CD4-positive, alpha-beta T cell treated with Interleukin-1 beta for 1 hour (primary cell): ENCODE measurements at regions not wholly inside any gene's neighbourhood (a gene's known extent, or its start where the extent isn't known, plus 50 kb on each side); places are given as distances from the start of the nearest gene placed in this dataset.
"Not testable (repeated sequence)": the region's sequence is repeated elsewhere in the genome, so short reads cannot be mapped to it uniquely, and the experiment has no call there.

ENCODE experiments used
- DNase-seq, 2 donors: peaks; one replicate each; pipeline ENCODE4 v3.0.0-alpha.2; 2020 to 2022

GRCh38 chr2:193506035-193506434 lies 1311.3 kb upstream of the TMEFF2 start:
- DNase-seq: no peak

DNA sequence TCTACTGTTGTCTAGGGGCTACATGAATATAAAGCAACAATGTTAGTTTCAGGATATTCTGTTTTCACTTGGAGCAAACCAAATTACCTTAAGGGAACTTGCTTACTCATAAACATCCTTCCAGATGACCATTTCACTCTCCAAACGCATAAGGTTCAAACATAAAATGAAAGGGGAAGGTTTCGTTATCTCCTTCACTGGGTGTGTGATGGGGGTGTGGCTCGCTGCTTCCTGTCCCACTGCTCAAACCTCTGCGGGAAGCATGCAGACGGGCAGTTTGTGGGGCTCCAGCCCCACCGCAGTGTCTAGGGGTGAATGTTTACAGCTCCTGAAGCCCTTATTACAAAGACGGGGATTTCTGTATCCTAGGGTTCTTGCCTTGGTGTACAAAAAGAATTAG lies 1310.9 kb upstream of the TMEFF2 start:
- no peak for DNase-seq

GRCh38 chr2:193502363-193503035 lies 1307.8 kb upstream of the TMEFF2 start:
- DNase-seq: no peak

DNA sequence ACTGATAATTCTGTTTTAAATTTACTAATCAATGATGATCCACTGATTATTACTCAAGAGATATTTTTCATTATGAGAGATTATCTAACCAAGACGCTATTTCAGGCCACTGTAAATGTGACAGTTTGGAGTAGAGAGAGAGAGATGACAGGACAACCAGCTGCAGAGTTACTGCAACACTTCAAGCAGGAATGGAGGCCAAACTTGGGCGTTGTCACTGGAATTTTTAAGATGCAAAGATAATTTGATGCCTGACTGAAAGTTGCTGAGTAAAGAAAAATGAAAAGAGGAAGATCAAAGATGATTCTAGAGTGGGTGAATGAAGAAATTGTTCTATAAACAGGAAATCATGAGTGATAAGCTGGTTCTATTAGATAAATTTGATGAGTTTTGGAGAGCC lies 1302.1 kb upstream of the TMEFF2 start:
- DNase-seq: no peak

GRCh38 chr2:193482557-193482956 lies 1287.8 kb upstream of the TMEFF2 start:
- DNase-seq: no peak

- no peak for DNase-seq
These were observed 1285.5 kb upstream of the TMEFF2 start for GRCh38 chr2:193480187-193480586.

DNA sequence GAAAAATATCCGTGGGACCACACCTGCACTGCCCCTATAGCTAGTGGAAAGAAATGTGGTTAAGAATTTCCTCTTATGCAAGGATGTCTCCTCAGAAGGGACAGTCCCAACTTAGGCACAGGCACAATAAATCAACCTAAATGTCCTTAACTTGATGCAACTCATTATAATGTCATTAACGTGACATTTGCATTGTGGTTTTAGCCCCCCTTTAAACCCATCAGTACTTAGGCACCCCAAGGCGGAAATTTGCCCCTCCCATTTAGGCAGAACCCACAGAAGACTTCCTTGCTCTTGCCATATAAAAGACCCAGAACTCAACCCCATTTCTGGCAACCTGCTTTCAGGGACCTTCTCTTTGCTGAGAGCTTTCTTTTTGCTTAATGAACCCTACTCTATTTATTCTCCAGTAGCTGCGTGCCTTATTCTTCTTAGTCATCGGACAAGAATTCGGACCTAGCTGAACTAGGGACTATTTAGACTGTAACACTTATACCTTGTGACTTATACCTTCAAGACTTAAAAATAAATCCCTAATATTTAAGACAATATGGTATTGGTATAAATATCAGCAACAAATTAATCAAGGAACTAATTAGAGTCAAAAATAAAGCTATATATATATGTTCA lies 1281.6 kb upstream of the TMEFF2 start:
- peak in 1 of 2 donors; percentile 7 for DNase-seq

GRCh38 chr2:193475038-193475437 lies 1280.3 kb upstream of the TMEFF2 start:
- DNase-seq: no peak

- DNase-seq: no peak
These were observed 1274.5 kb upstream of the TMEFF2 start for GRCh38 chr2:193469251-193469650.

GRCh38 chr2:193467276-193467987 lies 1272.7 kb upstream of the TMEFF2 start:
- no peak for DNase-seq

DNA sequence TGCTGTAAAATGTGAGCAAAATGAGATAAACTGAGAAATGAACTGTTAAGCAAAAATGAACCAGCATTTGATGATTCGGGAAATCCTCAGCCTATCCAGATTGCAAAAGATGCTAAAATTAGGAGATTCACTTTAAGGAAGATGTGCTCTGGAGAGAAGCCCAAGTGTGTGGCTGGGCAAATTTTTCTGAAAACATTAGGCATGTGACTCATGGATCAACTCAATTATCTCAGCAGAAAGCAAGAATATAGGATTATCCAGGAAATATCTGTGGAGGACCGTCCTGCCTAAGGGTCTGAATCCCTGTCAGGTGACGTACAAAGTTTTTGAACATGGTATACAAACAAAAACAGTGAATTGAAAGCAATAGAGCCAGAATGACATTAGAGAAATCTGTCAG lies 1268.3 kb upstream of the TMEFF2 start:
- DNase-seq: no peak

- DNase-seq: no peak
These were observed 1267.7 kb upstream of the TMEFF2 start for GRCh38 chr2:193462411-193462810.

DNA sequence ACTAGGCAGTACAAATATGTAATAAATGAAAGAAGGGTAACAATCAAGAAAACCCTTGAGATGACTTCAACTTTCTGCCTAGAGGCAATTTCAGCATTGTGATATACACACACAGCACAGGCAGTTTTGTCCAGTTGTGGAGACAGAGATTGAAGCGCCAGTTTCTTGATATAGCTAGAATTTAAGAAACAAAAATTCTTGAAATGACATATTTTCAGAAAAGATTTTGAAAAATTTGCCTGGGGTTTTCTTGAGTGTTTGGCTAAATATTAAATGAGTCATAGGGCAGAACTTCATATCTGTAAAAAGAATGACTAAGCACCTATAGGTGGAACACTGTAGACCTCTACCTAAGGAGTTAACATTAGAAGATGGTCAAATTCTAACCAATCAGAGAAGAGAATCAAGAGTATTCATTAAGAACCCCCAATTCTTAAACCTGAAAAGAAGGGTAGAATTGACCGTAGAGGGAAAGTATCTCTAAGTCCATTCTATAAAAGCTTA lies 1266.8 kb upstream of the TMEFF2 start:
- no peak for DNase-seq

DNA sequence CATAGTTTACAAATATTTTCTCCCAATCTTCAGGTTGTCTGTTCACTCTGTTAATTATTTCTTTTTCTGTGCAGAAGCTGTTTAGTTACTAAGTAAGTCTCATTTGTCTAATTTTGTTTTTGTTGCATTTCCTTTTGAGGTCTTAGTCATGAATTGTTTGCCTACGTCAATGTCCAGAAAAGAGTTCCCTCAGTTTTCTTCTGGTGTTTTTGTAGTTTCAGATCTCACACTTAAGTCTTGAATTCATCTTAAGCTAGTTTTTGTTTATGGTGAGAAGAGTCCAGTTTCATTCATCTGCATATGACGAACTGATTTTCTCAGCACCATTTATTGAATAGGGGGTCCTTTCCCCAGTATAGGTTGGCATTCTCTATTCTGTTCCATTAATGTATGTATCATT lies 1252.2 kb upstream of the TMEFF2 start:
- DNase-seq: no peak

- DNase-seq: no peak
These were observed 1247.6 kb upstream of the TMEFF2 start for GRCh38 chr2:193442293-193442692.

- DNase-seq: no peak
These were observed 1233.6 kb upstream of the TMEFF2 start for GRCh38 chr2:193428336-193428818.

DNA sequence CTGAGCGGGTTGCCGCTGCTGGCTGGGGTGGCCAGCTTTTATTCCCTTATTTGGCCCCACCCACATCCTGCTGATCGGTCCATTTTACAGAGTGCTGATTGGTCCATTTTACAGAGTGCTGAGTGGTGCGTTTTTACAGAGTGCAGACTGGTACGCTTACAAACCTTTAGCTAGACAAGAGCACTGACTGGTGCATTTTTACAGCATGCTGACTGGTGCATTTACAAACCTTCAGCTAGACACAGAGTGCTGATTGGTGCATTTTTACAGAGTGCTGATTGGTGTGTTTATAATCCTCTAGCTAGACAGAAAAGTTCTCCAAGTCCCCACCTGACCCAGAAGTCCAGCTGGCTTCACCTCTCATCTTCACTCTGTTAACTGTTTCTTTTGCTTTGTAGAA lies 1217.6 kb upstream of the TMEFF2 start:
- not testable (repeated sequence) for DNase-seq

DNA sequence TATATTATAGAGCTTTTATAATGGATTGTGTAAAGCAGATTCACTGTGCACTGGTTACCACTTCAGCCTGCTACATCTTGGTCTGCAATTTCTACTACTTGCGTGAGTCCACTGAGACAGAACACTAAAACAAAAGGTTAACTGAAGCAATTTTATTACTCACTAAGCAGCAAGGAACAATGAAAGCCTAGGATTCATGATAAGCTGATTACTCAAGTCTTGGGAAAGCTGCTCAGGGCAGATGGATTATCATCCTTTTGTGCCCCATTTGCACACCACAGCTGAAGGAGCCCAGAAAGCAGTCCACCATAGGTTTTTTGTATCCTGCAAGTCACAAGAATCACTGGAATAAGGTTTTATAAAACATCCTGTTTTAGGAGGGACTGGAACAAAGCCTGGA lies 1215.2 kb upstream of the TMEFF2 start:
- DNase-seq: no peak

GRCh38 chr2:193382583-193382982 lies 1187.8 kb upstream of the TMEFF2 start:
- DNase-seq: no peak

- DNase-seq: no peak
These were observed 1183.1 kb upstream of the TMEFF2 start for GRCh38 chr2:193377789-193378188.

GRCh38 chr2:193373120-193373519 lies 1178.4 kb upstream of the TMEFF2 start:
- no peak for DNase-seq

DNA sequence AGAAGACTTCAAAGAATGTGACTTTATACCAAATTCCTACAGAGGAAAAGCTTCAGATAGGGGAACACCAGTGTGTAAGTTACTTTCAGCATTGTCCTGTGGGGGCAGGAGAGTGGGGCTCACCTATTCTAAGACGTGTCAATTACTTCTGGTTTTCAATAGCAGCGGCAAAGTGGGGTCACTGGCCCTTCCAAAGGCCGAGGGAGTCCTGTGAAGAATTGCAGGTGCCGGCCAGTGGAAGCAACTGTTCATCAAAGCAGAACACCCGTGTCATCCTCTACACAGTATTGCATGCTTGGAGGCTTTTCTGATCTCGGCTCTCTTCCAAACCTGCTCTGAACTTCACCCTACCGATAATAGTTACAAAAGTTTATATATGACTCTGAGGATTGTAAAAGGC lies 1176.5 kb upstream of the TMEFF2 start:
- no peak for DNase-seq

- no peak for DNase-seq
These were observed 1173.9 kb upstream of the TMEFF2 start for GRCh38 chr2:193368615-193369014.

GRCh38 chr2:193357508-193357907 lies 1162.8 kb upstream of the TMEFF2 start:
- no peak for DNase-seq
